SK-N-MC (cell line): ENCODE measurements at regions not wholly inside any gene's neighbourhood (a gene's known extent, or its start where the extent isn't known, plus 50 kb on each side); places are given as distances from the start of the nearest gene placed in this dataset.

Experiments used
- DNase-seq: peaks from one replicate; pipeline ENCODE4 v3.0.0-alpha.2; 2011; ENCODE audit warnings: low read depth, low spot score
- H3K27ac ChIP-seq: fragments of 200-600 bp; sonication (generic); 2 replicates; pipeline ENCODE4 v1.5.1; 2016; ENCODE audit warnings: mixed run types
- H3K36me3 ChIP-seq: fragments of 200-600 bp; sonication (generic); 2 replicates; pipeline ENCODE4 v1.6.1; 2017; ENCODE audit warnings: antibody characterized with exemption, low read length, mixed read lengths; ENCODE audit not compliant: insufficient read depth
- H3K4me3 ChIP-seq: fragments of 200-600 bp; sonication (generic); 2 replicates; pipeline ENCODE4 v1.5.1; 2016
- H3K9ac ChIP-seq: fragments of 200-600 bp; sonication (generic); 2 replicates; pipeline ENCODE4 v1.8.0; 2017; ENCODE audit warnings: mixed run types, mixed read lengths; ENCODE audit not compliant: insufficient read length
- H3K9me3 ChIP-seq: fragments of 200-600 bp; sonication (generic); 2 replicates; pipeline ENCODE4 v1.6.1; 2017; ENCODE audit warnings: low read depth, mild to moderate bottlenecking, antibody characterized with exemption, low read length, moderate library complexity, mixed read lengths
- EZH2 ChIP-seq: fragments of 200-600 bp; sonication (generic); IDR thresholded peaks from one replicate; pipeline ENCODE4 v1.6.1; 2017; ENCODE audit warnings: antibody characterized with exemption
- FOXP2 ChIP-seq: optimal IDR thresholded peaks from 2 replicates; pipeline ENCODE3; 2011; ENCODE audit warnings: mild to moderate bottlenecking, moderate library complexity; ENCODE audit not compliant: insufficient read depth; ENCODE audit errors: extremely low read length, control extremely low read depth
- POLR2AphosphoS5 ChIP-seq: IDR thresholded peaks from 2 replicates; pipeline ENCODE4 v1.6.1; 2012; ENCODE audit warnings: mild to moderate bottlenecking, low read depth, low read length, borderline replicate concordance

DNA sequence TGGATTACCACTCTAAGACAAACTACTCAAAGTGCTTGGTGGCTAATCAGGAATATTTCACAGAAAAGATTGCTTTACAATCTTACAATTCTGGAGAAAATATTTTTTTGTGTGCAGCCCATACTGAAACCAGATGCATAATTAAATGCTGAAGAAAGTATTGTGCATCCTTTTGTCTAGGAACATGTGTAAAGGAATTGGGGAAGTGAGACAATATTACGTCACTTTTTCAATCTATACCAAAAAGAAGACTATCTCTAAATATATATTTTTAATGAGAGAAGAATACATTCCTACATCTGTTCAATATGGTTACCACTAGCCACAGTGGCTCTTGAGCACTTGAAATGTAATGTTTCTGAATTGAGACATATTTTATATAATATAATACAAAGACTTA is 992.5 kb upstream of the ADGRB3 start:
- H3K9ac ChIP-seq = no peak overlapping the region
- TF ChIP-seq POLR2AphosphoS5 (no peak), FOXP2 (no peak), EZH2 (no peak)
- H3K36me3 ChIP-seq = no peaks in the 10 kb centered on the region
- H3K9me3 ChIP-seq = no peaks in the 10 kb centered on the region
- no peak for DNase-seq
- H3K27ac ChIP-seq = no peak overlapping the region
- H3K4me3 ChIP-seq = no peak overlapping the region

- Histone ChIP-seq H3K27ac (no peak overlapping the region), H3K36me3 (no peaks in the 10 kb centered on the region), H3K4me3 (no peak overlapping the region), H3K9ac (no peak overlapping the region), H3K9me3 (no peaks in the 10 kb centered on the region)
- TF ChIP-seq EZH2 = no peak
- TF ChIP-seq FOXP2 = no peak
- no peak for TF ChIP-seq POLR2AphosphoS5
- no peak for DNase-seq
Observed at GRCh38 chr6:67640484-67640883, 994.6 kb upstream of the ADGRB3 start.

DNA sequence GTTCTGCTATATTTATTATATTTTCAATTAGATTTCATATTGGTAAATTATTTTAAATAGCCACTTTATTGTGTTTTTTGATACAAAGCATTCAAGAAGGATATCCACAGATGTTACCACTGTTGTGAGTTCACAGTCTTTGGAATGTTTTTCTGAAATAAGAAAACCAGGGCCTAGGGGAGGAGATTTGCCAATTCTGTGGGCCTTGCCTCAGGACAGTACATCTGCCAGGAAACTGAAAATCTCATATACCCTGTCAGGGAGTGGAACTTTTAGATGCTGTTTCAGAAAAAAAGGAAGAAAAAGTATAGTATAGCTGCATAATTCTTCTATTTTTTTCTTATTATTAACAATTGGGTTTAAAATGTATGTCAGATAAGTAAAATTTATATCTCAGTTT is 995.9 kb upstream of the ADGRB3 start:
- Histone ChIP-seq H3K36me3 (no peaks in the 10 kb centered on the region), H3K9me3 (no peaks in the 10 kb centered on the region), H3K9ac (no peak overlapping the region), H3K4me3 (no peak overlapping the region), H3K27ac (no peak overlapping the region)
- no peak for DNase-seq
- TF ChIP-seq EZH2 = no peak
- no peak for TF ChIP-seq FOXP2
- no peak for TF ChIP-seq POLR2AphosphoS5

DNA sequence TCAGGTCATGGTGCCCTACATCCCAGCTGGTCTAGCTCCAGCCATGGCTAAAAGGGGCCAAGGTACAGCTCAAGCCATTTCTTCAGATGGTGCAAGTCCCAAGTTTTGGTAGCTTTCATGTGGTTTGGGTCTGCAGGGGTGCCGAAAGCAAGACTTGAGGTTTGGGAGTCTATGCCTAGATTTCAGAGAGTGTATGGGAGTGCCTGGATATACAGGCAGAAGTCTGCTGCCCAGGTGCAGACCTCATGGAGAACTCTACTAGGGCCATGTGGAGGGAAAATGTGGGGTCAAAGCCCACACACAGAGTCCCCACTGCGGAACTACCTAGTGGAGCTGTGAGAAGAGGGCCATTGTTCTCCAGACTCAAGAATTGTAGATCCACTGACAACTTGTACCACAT is 1000.9 kb upstream of the ADGRB3 start:
- TF ChIP-seq FOXP2 (no peak), EZH2 (no peak), POLR2AphosphoS5 (no peak)
- H3K4me3 ChIP-seq = no peak overlapping the region

DNA sequence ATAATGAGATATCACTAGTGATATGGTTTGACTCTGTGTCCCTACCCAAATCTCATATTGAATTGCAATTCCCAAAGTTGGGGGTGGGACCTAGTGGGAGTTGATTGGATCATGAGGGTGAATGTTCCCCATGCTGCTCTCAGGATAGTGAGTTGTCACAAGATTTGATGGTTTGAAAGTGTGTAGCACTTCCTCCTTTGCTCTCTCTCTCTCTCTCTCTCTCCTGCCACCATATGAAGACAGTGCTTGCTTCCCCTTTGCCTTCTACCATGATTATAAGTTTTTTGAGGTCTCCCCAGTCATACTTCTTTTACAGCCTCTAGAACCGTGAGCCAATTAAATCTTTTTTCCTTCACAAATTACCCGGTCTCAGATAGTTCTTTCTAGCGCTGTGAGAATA is 1002.0 kb upstream of the ADGRB3 start:
- TF ChIP-seq EZH2 (no peak), FOXP2 (no peak), POLR2AphosphoS5 (no peak)

More for the DNA sequence above, 1000.9 kb upstream of the ADGRB3 start:
- Histone ChIP-seq H3K9ac (no peak overlapping the region), H3K27ac (no peak overlapping the region), H3K36me3 (no peaks in the 10 kb centered on the region), H3K9me3 (no peaks in the 10 kb centered on the region)
- no peak for DNase-seq

GRCh38 chr6:67630146-67630545 is 1004.9 kb upstream of the ADGRB3 start:
- H3K9ac ChIP-seq = no peak overlapping the region
- no peaks in the 10 kb centered on the region for H3K9me3 ChIP-seq
- no peak overlapping the region for H3K27ac ChIP-seq
- H3K4me3 ChIP-seq = 0 out of 2 replicates have a peak overlapping the region, but pooled peaks have one; percentile 11
- H3K36me3 ChIP-seq = no peaks in the 10 kb centered on the region
- no peak for DNase-seq
- TF ChIP-seq POLR2AphosphoS5 (no peak), FOXP2 (no peak), EZH2 (no peak)

More for the DNA sequence above, 1002.0 kb upstream of the ADGRB3 start:
- Histone ChIP-seq H3K27ac (no peak overlapping the region), H3K36me3 (no peaks in the 10 kb centered on the region), H3K9me3 (no peaks in the 10 kb centered on the region), H3K9ac (no peak overlapping the region), H3K4me3 (no peak overlapping the region)
- DNase-seq = no peak

GRCh38 chr6:67629258-67629657 is 1005.8 kb upstream of the ADGRB3 start:
- Histone ChIP-seq H3K27ac (no peak overlapping the region), H3K9ac (no peak overlapping the region), H3K36me3 (no peaks in the 10 kb centered on the region), H3K4me3 (no peak overlapping the region), H3K9me3 (no peaks in the 10 kb centered on the region)
- TF ChIP-seq POLR2AphosphoS5 (no peak), FOXP2 (no peak), EZH2 (no peak)
- no peak for DNase-seq

DNA sequence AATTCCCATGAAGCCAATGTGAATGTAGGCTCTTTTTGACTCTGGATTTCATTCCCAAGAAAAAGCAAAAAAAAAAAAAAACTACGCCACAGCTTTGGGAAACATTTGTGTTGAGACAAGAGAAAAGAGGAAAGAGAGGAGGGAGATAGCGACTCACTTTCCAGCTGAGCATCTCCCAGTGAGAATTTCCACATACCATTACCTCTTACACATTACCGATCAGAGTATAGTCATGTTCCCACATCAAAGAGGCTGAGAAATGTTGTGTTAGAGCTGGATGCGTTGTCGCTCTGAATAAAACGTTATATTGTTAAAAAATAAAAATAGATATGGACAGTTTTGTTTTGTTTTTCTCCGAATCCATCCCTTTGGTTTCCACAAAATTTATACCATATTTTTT is 1019.3 kb upstream of the ADGRB3 start:
- no peak for DNase-seq

GRCh38 chr6:67608099-67608749 is 1026.9 kb upstream of the ADGRB3 start:
- H3K4me3 ChIP-seq = no peak overlapping the region
- no peak for DNase-seq
- no peak overlapping the region for H3K27ac ChIP-seq
- H3K9ac ChIP-seq = no peak overlapping the region
- H3K9me3 ChIP-seq = no peaks in the 10 kb centered on the region
- TF ChIP-seq POLR2AphosphoS5 = no peak
- no peak for TF ChIP-seq EZH2
- no peak for TF ChIP-seq FOXP2
- no peaks in the 10 kb centered on the region for H3K36me3 ChIP-seq

More for the DNA sequence above, 1019.3 kb upstream of the ADGRB3 start:
- H3K9ac ChIP-seq = no peak overlapping the region
- no peak overlapping the region for H3K27ac ChIP-seq
- H3K36me3 ChIP-seq = no peaks in the 10 kb centered on the region
- H3K9me3 ChIP-seq = no peaks in the 10 kb centered on the region
- no peak for TF ChIP-seq FOXP2
- no peak for TF ChIP-seq EZH2
- TF ChIP-seq POLR2AphosphoS5 = no peak
- no peak overlapping the region for H3K4me3 ChIP-seq
